Glutamatergic neuron (in vitro differentiated cells): ENCODE measurements at regions not wholly inside any gene's neighbourhood (a gene's known extent, or its start where the extent isn't known, plus 50 kb on each side); places are given as distances from the start of the nearest gene placed in this dataset.

Experiments used
- DNase-seq: peaks from one replicate; pipeline ENCODE4 v3.0.0; 2022
- H3K27ac Mint-ChIP-seq: one replicate; pipeline ENCODE4 v1.8.0; 2020; ENCODE audit warnings: mild to moderate bottlenecking, mixed read lengths, inconsistent platforms; ENCODE audit not compliant: unreplicated experiment
- H3K27me3 Mint-ChIP-seq: one replicate; pipeline ENCODE4 v1.8.0; 2020; ENCODE audit warnings: mild to moderate bottlenecking, moderate library complexity, mixed read lengths, inconsistent platforms; ENCODE audit not compliant: unreplicated experiment
- H3K36me3 Mint-ChIP-seq: one replicate; pipeline ENCODE4 v1.8.0; 2020; ENCODE audit warnings: mild to moderate bottlenecking, mixed read lengths, inconsistent platforms; ENCODE audit not compliant: unreplicated experiment
- H3K4me1 Mint-ChIP-seq: one replicate; pipeline ENCODE4 v1.8.0; 2020; ENCODE audit warnings: mild to moderate bottlenecking, low read depth, mixed read lengths, inconsistent platforms; ENCODE audit not compliant: unreplicated experiment
- H3K4me3 Mint-ChIP-seq: one replicate; pipeline ENCODE4 v1.8.0; 2020; ENCODE audit warnings: mild to moderate bottlenecking, mixed read lengths, inconsistent platforms; ENCODE audit not compliant: unreplicated experiment
- H3K9me3 Mint-ChIP-seq: one replicate; pipeline ENCODE4 v1.8.0; 2020; ENCODE audit warnings: mild to moderate bottlenecking, moderate library complexity, mixed read lengths, inconsistent platforms; ENCODE audit not compliant: unreplicated experiment
- TF ChIP-seq, protein P1 (sequence below): fragments of 200-600 bp; sonication (generic); IDR thresholded peaks from one replicate; pipeline ENCODE4 v1.5.0; 2021; ENCODE audit not compliant: partially characterized antibody, unreplicated experiment

- H3K27ac Mint-ChIP-seq, result no peak overlapping the region
- H3K9me3 Mint-ChIP-seq, result no peaks in the 10 kb centered on the region
- no peaks in the 10 kb centered on the region for H3K36me3 Mint-ChIP-seq
- TF ChIP-seq, protein P1, sequence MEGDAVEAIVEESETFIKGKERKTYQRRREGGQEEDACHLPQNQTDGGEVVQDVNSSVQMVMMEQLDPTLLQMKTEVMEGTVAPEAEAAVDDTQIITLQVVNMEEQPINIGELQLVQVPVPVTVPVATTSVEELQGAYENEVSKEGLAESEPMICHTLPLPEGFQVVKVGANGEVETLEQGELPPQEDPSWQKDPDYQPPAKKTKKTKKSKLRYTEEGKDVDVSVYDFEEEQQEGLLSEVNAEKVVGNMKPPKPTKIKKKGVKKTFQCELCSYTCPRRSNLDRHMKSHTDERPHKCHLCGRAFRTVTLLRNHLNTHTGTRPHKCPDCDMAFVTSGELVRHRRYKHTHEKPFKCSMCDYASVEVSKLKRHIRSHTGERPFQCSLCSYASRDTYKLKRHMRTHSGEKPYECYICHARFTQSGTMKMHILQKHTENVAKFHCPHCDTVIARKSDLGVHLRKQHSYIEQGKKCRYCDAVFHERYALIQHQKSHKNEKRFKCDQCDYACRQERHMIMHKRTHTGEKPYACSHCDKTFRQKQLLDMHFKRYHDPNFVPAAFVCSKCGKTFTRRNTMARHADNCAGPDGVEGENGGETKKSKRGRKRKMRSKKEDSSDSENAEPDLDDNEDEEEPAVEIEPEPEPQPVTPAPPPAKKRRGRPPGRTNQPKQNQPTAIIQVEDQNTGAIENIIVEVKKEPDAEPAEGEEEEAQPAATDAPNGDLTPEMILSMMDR, result no peak
- DNase-seq, result no peak
- no peaks in the 10 kb centered on the region for H3K4me1 Mint-ChIP-seq
- no peaks in the 10 kb centered on the region for H3K27me3 Mint-ChIP-seq
- no peak overlapping the region for H3K4me3 Mint-ChIP-seq
Measured at GRCh38 chr18:60676815-60677214, 304.2 kb upstream of the MC4R start.

- TF ChIP-seq, protein P1, result peak; percentile 71
- Mint-ChIP-seq H3K4me1 (peaks cover 6% of the 10 kb centered on the region), H3K4me3 (no peak overlapping the region), H3K36me3 (no peaks in the 10 kb centered on the region), H3K27ac (peak overlapping the region; percentile 60), H3K9me3 (no peaks in the 10 kb centered on the region), H3K27me3 (no peaks in the 10 kb centered on the region)
- no peak for DNase-seq
Measured at GRCh38 chr18:60684843-60685513, 312.4 kb upstream of the MC4R start.

DNA sequence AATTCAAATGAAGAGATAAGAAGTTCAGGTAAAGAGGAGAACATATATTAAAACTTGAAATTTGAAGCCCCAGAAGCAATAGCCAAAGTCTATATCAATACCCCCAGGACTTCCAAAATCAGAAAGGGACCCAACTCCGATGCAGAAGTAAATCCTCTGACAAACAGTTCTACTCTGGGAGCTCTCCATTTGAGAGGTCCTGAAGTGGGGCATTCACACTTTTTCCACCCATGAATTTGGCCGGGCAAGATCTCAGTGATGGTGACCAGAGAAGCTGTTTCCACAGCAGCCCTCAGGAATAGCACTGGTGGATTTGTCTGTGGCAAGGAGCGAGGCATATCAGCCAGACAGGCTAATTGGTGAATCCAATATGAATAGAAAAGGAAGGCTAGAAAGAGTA, 313.6 kb upstream of the MC4R start:
- Mint-ChIP-seq H3K27ac (no peak overlapping the region), H3K27me3 (no peaks in the 10 kb centered on the region), H3K9me3 (no peaks in the 10 kb centered on the region), H3K4me3 (no peak overlapping the region), H3K4me1 (peaks cover 6% of the 10 kb centered on the region), H3K36me3 (no peaks in the 10 kb centered on the region)
- TF ChIP-seq, protein P1, result no peak
- no peak for DNase-seq

DNA sequence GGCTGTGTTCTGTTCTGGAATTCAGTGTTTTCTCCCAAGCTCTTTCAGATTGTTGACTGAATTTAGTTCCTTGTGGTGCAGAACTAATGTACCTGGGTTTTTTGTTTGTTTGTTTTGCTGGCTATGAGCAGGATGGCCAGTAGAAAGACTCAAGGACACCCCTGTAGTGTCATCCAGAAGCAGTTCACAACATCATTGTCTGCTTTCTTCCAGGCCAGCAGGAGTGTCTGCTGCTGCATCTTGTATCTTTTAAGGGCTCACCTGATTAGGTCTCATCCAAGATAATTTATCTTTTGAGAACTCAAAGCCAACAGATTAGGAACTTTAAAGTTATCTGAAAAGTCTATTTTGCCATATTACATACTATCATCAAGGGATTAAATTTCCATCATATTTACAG, 318.5 kb upstream of the MC4R start:
- Mint-ChIP-seq H3K27me3 (no peaks in the 10 kb centered on the region), H3K36me3 (no peaks in the 10 kb centered on the region), H3K4me3 (no peak overlapping the region), H3K4me1 (no peaks in the 10 kb centered on the region), H3K27ac (no peak overlapping the region), H3K9me3 (no peaks in the 10 kb centered on the region)
- DNase-seq, result no peak
- TF ChIP-seq, protein P1, result no peak

DNA sequence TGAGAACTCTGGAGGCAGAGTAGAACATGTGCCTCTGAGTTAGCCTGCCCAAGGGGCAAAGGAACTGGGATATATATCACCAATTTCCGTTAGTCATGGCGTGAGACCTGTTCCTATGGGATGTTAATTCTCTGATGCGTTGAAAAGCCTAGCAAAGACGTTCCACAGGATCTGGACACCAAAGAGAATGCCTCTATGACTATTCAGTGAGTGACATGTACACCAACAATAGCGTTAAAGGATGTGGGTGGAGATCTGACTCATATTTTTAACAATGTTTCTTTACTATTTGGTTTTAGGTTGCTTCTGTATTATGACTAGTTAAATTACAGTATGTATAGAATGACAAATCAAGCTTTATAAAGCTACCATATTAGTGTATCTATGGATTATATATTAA, 320.9 kb upstream of the MC4R start:
- Mint-ChIP-seq H3K36me3 (no peaks in the 10 kb centered on the region), H3K9me3 (no peaks in the 10 kb centered on the region), H3K4me1 (no peaks in the 10 kb centered on the region), H3K27ac (no peak overlapping the region), H3K27me3 (no peaks in the 10 kb centered on the region), H3K4me3 (no peak overlapping the region)
- TF ChIP-seq, protein P1, result no peak
- no peak for DNase-seq
